Heart left ventricle (tissue), 16 donors: ENCODE measurements at regions not wholly inside any gene's neighbourhood (a gene's known extent, or its start where the extent isn't known, plus 50 kb on each side); places are given as distances from the start of the nearest gene placed in this dataset.

Experiments used
- ATAC-seq, 4 donors: fragments of 200-7000 bp; cut with Tn5 transposase; one replicate each; pipeline ENCODE4 v1.9.1; 2020 to 2022; ENCODE audit warnings: moderate library complexity in 4 of 4, mild to moderate bottlenecking in 3 of 4, moderate number of reproducible peaks in 1 of 4
- DNase-seq, 5 donors: peaks; one replicate each; pipeline ENCODE4 v3.0.0-alpha.2; 2020
- H3K27ac ChIP-seq, 12 donors: fragments of 200-600 bp; sonication (generic) in 4 of 12; one replicate each; pipeline versions ENCODE4 v1.5.0 to v1.8.0; 2016 to 2022; ENCODE audit warnings: mild to moderate bottlenecking in 2 of 12
- H3K27me3 ChIP-seq, 9 donors: fragments of 200-600 bp; sonication (generic) in 2 of 9; one replicate each; pipeline versions ENCODE4 v1.5.1 to v1.8.0; 2016 to 2022; ENCODE audit warnings: mild to moderate bottlenecking in 3 of 9
- H3K36me3 ChIP-seq, 9 donors: fragments of 200-600 bp; sonication (generic) in 2 of 9; one replicate each; pipeline versions ENCODE4 v1.5.0 to v1.8.0; 2018 to 2022; ENCODE audit warnings: mild to moderate bottlenecking in 2 of 9
- H3K4me1 ChIP-seq, 12 donors: fragments of 200-600 bp; sonication (generic) in 4 of 12; one replicate each; pipeline versions ENCODE4 v1.5.0 to v1.8.0; 2016 to 2022; ENCODE audit warnings: mild to moderate bottlenecking in 3 of 12
- H3K4me3 ChIP-seq, 12 donors: fragments of 200-600 bp; sonication (generic) in 4 of 12; one replicate each; pipeline versions ENCODE4 v1.5.0 to v1.8.0; 2017 to 2022; ENCODE audit warnings: mild to moderate bottlenecking in 9 of 12, moderate library complexity in 4 of 12
- H3K9me3 ChIP-seq, 12 donors: fragments of 200-600 bp; sonication (generic) in 4 of 12; one replicate each; pipeline versions ENCODE4 v1.5.0 to v1.8.0; 2016 to 2022; ENCODE audit warnings: mild to moderate bottlenecking in 1 of 12
- CTCF ChIP-seq, 12 donors: fragments of 200-600 bp; sonication (generic) in 4 of 12; IDR thresholded peaks; one replicate each; pipeline versions ENCODE4 v1.5.0 to v1.8.0; 2018 to 2022; ENCODE audit warnings: antibody characterized with exemption in 12 of 12, mild to moderate bottlenecking in 5 of 12
- POLR2A ChIP-seq, 2 donors: fragments of 450-650 bp; IDR thresholded peaks; one replicate each; pipeline ENCODE4 v1.6.1; 2017; ENCODE audit warnings: antibody characterized with exemption in 2 of 2, mild to moderate bottlenecking in 2 of 2, moderate library complexity in 2 of 2
- WGBS, 4 donors: extraction: QIAGEN DNeasy Blood & Tissue Kit in 2 of 4; methylation state at CpG; one replicate each; pipeline versions ENCODE4 v1.1.5 to v1.1.7; 2013 to 2018; 5-methylcytosine and 5-hydroxymethylcytosine counted together
- intact Hi-C, 10 donors: fragments of 100-400 bp; cut with DNase I; formaldehyde crosslinking; loops; one replicate each; pipeline versions ENCODE4 v1.11.1 to v1.14.2; 2022
- donor health status: ischemic (EF 13 %, LVEDD 7.1; RV severe dilation, severe dysfunction).
- donor health status: healthy with polysubstance abuse.
- donor health status: DM: no; HTN: yes; CAD: no.
- donor health status: DM: no; HTN: no; CAD: no.
- donor health status: ischemic (EF 25% LVEDD 6.9; RV normal size, moderate dysfunction).
- donor health status: ischemic (EF 25% LVEDD 5.7; RV mildly dilated, moderate dysfunction).
- donor health status: healthy.
- donor health status: DM: yes; HTN: yes; CAD: no.
- donor health status: ischemic (EF 35%, LVEDD 5.7; RV mildly dilated, moderate dysfunction).
- donor health status: nonischemic (EF 11% LVEDD 7.7; RV severe dilation, severe dysfunction).
- donor health status: DM: yes; HTN: yes; CAD: no.
- donor health status: PGD.
- donor health status: ischemic (EF 29% LVEDD 5.4; RV normal size, mild dysfunction).
- donor health status: nonischemic (EF 23%, LVEDD 6.1; RV moderate dilation, normal function).

GRCh38 chr5:129163810-129164378 lies 69.3 kb downstream of the ISOC1 start:
- ATAC-seq, result no peak
- no peaks in the 10 kb centered on the region for H3K4me1 ChIP-seq
- intact Hi-C loops, result no loop called here
- WGBS, 4 donors, result 91 to 94% (median 92%) methylated on average over 3 to 4 of the region's 4 CpGs
- H3K9me3 ChIP-seq, result peaks cover 0 to 32% (median 14%) of the 10 kb centered on the region in 12 donors
- DNase-seq, result no peak
- H3K4me3 ChIP-seq, result no peak overlapping the region
- no peak for TF ChIP-seq CTCF (IDR thresholded peaks at IDR 0.05)
- no peak for TF ChIP-seq POLR2A (IDR thresholded peaks at IDR 0.05)
- no peaks in the 10 kb centered on the region for H3K27me3 ChIP-seq
- H3K27ac ChIP-seq, result no peak overlapping the region
- no peaks in the 10 kb centered on the region for H3K36me3 ChIP-seq

GRCh38 chr5:129170050-129170449 lies 75.5 kb downstream of the ISOC1 start:
- Histone ChIP-seq H3K4me3 (no peak overlapping the region), H3K27me3 (no peaks in the 10 kb centered on the region), H3K9me3 (no peaks in the 10 kb centered on the region), H3K36me3 (no peaks in the 10 kb centered on the region), H3K4me1 (no peaks in the 10 kb centered on the region), H3K27ac (no peak overlapping the region)
- WGBS, 4 donors, result 45 to 70% (median 54%) methylated on average over 1 of the region's 1 CpG
- intact Hi-C loops, result loop anchor here in 8 of 10 donors (5.0 to 10.0 kb wide), 3 partner anchors 595 to 602 kb away; no protein-coding TSS in a partner anchor
- ATAC-seq (no peak), DNase-seq (no peak)
- TF ChIP-seq POLR2A (IDR thresholded peaks at IDR 0.05) (no peak), CTCF (IDR thresholded peaks at IDR 0.05) (no peak)

- 68 to 76% (median 71%) methylated on average over 2 of the region's 2 CpGs for WGBS, 4 donors
Measured at GRCh38 chr5:129171194-129171944, 76.8 kb downstream of the ISOC1 start.

More at GRCh38 chr5:129171194-129171944, 76.8 kb downstream of the ISOC1 start:
- Histone ChIP-seq H3K27ac (peak overlapping the region in 2 of 12 donors; percentile 11 to 33), H3K27me3 (no peaks in the 10 kb centered on the region), H3K36me3 (no peaks in the 10 kb centered on the region), H3K9me3 (no peaks in the 10 kb centered on the region), H3K4me3 (no peak overlapping the region), H3K4me1 (no peaks in the 10 kb centered on the region)
- TF ChIP-seq POLR2A (IDR thresholded peaks at IDR 0.05), result no peak
- no peak for TF ChIP-seq CTCF (IDR thresholded peaks at IDR 0.05)
- intact Hi-C loops, result loop anchor here in 8 of 10 donors (5.0 to 10.0 kb wide), 3 partner anchors 593 to 601 kb away; no protein-coding TSS in a partner anchor
- DNase-seq, result no peak
- ATAC-seq, result peak in 1 of 4 donors; percentile 49
